ENCODE measurements at regions not wholly inside any gene's neighbourhood (a gene's known extent, or its start where the extent isn't known, plus 50 kb on each side); places are given as distances from the start of the nearest gene placed in this dataset.

DNA sequence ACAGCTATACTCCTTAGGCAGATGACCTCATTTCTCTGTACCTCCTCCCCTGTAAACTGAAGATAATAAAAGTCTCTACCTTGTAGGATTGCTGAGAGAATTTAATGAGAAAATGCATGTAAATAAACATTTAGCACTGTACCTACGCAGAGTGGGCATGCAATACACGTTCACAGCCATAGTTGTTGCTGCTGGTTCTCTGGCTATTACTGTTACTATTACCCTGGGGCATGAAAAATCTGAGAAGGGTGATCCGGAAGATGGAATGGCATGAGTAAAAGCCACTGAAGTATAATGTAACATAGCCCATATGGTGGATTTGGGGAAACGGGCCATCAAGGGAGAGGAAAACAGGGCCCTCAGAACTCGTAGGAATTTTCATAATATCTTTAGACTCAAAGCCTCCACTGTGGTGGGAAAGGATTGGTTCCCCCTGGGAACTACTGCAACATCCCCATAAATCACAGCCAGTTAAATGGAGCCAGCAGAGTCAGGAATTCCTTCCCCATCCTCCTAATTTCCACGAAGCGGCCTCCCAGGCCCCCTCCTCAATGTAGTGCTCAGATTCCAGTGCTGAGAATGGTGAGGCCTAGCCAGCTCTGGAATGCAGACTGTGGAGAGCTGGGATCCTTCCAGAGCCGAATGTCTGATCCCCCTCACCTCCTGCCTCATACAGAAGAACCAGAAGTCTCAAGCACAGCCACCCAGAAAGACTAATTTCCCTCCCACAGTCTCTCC, 205.3 kb downstream of the MN1 start:
- TF ChIP-seq, protein P1, sequence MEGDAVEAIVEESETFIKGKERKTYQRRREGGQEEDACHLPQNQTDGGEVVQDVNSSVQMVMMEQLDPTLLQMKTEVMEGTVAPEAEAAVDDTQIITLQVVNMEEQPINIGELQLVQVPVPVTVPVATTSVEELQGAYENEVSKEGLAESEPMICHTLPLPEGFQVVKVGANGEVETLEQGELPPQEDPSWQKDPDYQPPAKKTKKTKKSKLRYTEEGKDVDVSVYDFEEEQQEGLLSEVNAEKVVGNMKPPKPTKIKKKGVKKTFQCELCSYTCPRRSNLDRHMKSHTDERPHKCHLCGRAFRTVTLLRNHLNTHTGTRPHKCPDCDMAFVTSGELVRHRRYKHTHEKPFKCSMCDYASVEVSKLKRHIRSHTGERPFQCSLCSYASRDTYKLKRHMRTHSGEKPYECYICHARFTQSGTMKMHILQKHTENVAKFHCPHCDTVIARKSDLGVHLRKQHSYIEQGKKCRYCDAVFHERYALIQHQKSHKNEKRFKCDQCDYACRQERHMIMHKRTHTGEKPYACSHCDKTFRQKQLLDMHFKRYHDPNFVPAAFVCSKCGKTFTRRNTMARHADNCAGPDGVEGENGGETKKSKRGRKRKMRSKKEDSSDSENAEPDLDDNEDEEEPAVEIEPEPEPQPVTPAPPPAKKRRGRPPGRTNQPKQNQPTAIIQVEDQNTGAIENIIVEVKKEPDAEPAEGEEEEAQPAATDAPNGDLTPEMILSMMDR (IDR thresholded peaks at IDR 0.05), result no peak
- no peak for TF ChIP-seq EZH2 (IDR thresholded peaks at IDR 0.05; ENCODE audit: borderline replicate concordance, insufficient read depth, low read depth, low read length, poor library complexity, severe bottlenecking)
